Lower lobe of right lung (tissue), 2 donors: ENCODE measurements at regions not wholly inside any gene's neighbourhood (a gene's known extent, or its start where the extent isn't known, plus 50 kb on each side); places are given as distances from the start of the nearest gene placed in this dataset.

ENCODE experiments used
- ATAC-seq, 2 donors: fragments of 200-7000 bp; cut with Tn5 transposase; one replicate each; pipeline ENCODE4 v1.9.1; 2020 to 2022; ENCODE audit warnings: mild to moderate bottlenecking in 2 of 2, moderate library complexity in 2 of 2
- DNase-seq: peaks from one replicate; pipeline ENCODE4 v3.0.0-alpha.2; 2020
- H3K27ac ChIP-seq: fragments of 200-600 bp; one replicate; pipeline ENCODE4 v1.8.0; 2022
- H3K27me3 ChIP-seq: fragments of 200-600 bp; one replicate; pipeline ENCODE4 v1.8.0; 2022; ENCODE audit warnings: low read depth
- H3K36me3 ChIP-seq: fragments of 200-600 bp; one replicate; pipeline ENCODE4 v1.8.0; 2022; ENCODE audit warnings: mild to moderate bottlenecking
- H3K4me1 ChIP-seq: fragments of 200-600 bp; one replicate; pipeline ENCODE4 v1.8.0; 2022
- H3K4me3 ChIP-seq: fragments of 200-600 bp; one replicate; pipeline ENCODE4 v1.8.0; 2022; ENCODE audit warnings: mild to moderate bottlenecking
- H3K9me3 ChIP-seq: fragments of 200-600 bp; one replicate; pipeline ENCODE4 v1.8.0; 2022
- intact Hi-C: fragments of 100-400 bp; cut with DNase I; formaldehyde crosslinking; loops from one replicate; pipeline ENCODE4 v1.11.0; 2022
- TF ChIP-seq, protein P1 (sequence below): fragments of 200-600 bp; IDR thresholded peaks from one replicate; pipeline ENCODE4 v1.8.0; 2022; ENCODE audit warnings: antibody characterized with exemption, mild to moderate bottlenecking
- donor health status: DM: no; HTN: yes; CAD: no; lungs with severe emphysema.

DNA sequence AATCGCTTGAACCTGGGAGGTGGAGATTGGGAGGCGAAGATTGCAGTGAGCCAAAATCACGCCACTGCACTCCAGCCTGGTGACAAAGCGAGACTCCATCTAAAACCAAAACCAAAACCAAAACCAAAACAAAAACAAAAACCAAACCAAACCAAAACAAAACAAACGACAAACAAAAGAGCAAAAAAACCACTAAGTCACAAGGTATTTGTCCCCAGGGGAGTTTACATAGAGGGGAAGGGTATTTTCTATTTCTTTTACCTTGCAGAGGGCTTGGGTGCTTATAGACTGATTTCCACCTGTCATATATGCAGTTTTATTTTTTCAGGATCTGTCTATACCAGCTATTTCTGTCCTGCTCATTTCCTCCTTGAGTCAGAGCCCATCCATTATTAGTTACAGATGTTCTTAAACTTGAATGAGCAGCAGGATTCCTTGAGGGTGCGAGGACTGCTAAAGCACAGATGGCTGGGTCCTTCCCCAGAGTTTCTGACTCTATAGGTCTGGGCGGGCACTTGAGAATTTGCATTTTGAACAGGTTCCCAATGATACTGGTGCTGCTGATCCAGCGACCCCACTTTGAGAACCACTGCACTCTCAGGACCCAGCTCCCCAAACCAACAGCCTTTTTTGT lies 102.2 kb upstream of the UXS1 start:
- H3K27ac ChIP-seq = no peak overlapping the region
- H3K4me1 ChIP-seq = no peaks in the 10 kb centered on the region
- H3K36me3 ChIP-seq = no peaks in the 10 kb centered on the region
- TF ChIP-seq, protein P1, sequence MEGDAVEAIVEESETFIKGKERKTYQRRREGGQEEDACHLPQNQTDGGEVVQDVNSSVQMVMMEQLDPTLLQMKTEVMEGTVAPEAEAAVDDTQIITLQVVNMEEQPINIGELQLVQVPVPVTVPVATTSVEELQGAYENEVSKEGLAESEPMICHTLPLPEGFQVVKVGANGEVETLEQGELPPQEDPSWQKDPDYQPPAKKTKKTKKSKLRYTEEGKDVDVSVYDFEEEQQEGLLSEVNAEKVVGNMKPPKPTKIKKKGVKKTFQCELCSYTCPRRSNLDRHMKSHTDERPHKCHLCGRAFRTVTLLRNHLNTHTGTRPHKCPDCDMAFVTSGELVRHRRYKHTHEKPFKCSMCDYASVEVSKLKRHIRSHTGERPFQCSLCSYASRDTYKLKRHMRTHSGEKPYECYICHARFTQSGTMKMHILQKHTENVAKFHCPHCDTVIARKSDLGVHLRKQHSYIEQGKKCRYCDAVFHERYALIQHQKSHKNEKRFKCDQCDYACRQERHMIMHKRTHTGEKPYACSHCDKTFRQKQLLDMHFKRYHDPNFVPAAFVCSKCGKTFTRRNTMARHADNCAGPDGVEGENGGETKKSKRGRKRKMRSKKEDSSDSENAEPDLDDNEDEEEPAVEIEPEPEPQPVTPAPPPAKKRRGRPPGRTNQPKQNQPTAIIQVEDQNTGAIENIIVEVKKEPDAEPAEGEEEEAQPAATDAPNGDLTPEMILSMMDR = no peak
- no peaks in the 10 kb centered on the region for H3K27me3 ChIP-seq
- no peak overlapping the region for H3K4me3 ChIP-seq
- intact Hi-C loops = no loop called here
- ATAC-seq (no peak), DNase-seq (no peak)
- H3K9me3 ChIP-seq = no peaks in the 10 kb centered on the region

DNA sequence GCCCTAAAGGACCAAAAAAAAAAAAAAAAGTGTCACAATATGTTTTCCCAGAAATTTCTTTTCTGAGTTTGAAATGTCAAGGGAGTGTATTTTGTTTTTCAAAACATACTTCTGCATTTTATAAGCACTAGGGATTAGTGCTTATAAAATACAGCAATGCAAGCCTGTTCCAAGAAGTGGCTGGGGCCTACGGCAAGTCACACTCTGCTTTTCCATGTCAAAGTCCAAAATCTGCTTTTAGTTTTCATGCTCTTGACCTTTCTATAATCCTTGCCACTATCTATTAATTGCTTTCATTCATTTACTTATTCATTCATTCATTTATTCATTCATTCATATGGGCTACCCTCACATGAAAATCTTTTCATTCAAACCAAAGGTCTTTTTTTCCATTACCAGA lies 100.1 kb upstream of the UXS1 start:
- no peak for ATAC-seq
- TF ChIP-seq, protein P1 = no peak
- no peak for DNase-seq
- intact Hi-C loops = no loop called here
- no peaks in the 10 kb centered on the region for H3K4me1 ChIP-seq
- no peaks in the 10 kb centered on the region for H3K36me3 ChIP-seq
- H3K27me3 ChIP-seq = no peaks in the 10 kb centered on the region
- H3K9me3 ChIP-seq = no peaks in the 10 kb centered on the region
- no peak overlapping the region for H3K27ac ChIP-seq
- no peak overlapping the region for H3K4me3 ChIP-seq

DNA sequence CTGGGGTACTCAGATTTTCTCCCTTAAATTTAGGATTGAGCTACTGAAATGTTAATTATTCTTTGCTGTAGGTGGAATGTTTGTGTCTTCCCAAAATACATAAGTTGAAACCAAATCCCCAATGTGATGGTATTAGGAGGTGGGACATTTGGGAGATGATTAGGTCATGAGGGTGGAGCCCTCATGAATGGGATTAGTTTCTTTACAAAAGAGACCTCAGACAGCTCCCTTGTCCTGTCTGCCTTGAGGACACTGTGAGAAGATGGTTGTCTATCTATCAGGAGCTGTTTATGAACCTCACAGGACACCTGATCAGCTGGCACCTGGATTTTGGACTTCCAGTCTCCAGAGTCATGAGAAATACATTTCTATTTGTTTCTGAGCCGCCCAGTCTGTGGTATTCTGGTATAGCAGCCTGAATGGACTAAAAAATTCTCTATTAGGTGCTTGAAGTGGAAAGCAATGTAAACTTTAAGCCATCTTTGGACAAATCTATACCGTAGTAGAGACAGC lies 99.2 kb upstream of the UXS1 start:
- no peak overlapping the region for H3K27ac ChIP-seq
- intact Hi-C loops = no loop called here
- no peak overlapping the region for H3K4me3 ChIP-seq
- H3K27me3 ChIP-seq = no peaks in the 10 kb centered on the region
- TF ChIP-seq, protein P1 = no peak
- ATAC-seq = no peak
- H3K4me1 ChIP-seq = no peaks in the 10 kb centered on the region
- DNase-seq = no peak
- no peaks in the 10 kb centered on the region for H3K9me3 ChIP-seq
- no peaks in the 10 kb centered on the region for H3K36me3 ChIP-seq

DNA sequence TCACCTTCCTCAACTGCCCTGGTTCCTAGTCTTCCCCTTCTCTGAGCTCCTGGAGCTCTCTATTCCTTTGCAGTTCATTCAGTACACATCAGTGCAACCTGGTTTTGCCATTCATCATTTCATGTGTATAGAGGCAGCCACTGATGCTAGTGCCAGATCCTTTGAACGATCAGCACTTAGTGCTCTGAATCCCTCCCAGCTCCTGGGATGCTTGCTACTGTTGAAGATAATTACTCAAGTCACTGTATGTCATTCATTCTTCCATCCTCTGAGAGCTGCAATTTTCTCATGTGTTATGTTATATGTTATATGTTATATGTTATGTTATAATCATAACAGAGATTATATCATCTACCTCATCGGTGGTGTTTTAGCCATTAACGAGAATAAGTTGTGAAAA lies 98.5 kb upstream of the UXS1 start:
- ATAC-seq (no peak), DNase-seq (no peak)
- intact Hi-C loops = no loop called here
- H3K4me3 ChIP-seq = no peak overlapping the region
- no peaks in the 10 kb centered on the region for H3K9me3 ChIP-seq
- H3K4me1 ChIP-seq = no peaks in the 10 kb centered on the region
- H3K27ac ChIP-seq = no peak overlapping the region
- H3K36me3 ChIP-seq = no peaks in the 10 kb centered on the region
- TF ChIP-seq, protein P1 = no peak
- H3K27me3 ChIP-seq = no peaks in the 10 kb centered on the region

DNA sequence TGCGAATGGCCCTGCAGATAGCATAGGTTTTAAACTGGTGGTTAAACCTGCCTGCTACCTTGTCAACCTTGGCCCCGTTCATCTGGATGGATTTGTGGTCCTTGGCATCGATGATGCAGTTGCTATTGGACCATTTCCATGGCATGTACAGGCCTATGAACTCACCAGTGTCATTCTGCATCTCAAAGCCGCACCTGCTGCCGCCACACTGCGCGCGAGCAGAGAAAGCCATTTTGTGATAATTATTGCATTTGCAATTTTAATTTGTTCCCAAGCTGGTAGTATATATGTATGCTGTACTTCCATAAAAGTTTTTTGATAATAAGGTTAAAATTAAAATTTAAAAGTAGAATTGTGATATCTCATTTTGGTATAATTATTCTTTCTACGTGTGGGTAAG lies 94.8 kb upstream of the UXS1 start:
- ATAC-seq (no peak), DNase-seq (no peak)
- H3K4me1 ChIP-seq = no peaks in the 10 kb centered on the region
- TF ChIP-seq, protein P1 = no peak
- H3K4me3 ChIP-seq = no peak overlapping the region
- intact Hi-C loops = no loop called here
- no peaks in the 10 kb centered on the region for H3K27me3 ChIP-seq
- H3K27ac ChIP-seq = no peak overlapping the region
- no peaks in the 10 kb centered on the region for H3K9me3 ChIP-seq
- no peaks in the 10 kb centered on the region for H3K36me3 ChIP-seq
